GM23248 (cell line): ENCODE measurements at regions not wholly inside any gene's neighbourhood (a gene's known extent, or its start where the extent isn't known, plus 50 kb on each side); places are given as distances from the start of the nearest gene placed in this dataset.

Experiments used
- DNase-seq: peaks from one replicate; pipeline ENCODE4 v3.0.0-alpha.2; 2015
- H2AFZ ChIP-seq: fragments of 200-600 bp; sonication (generic); 2 replicates; pipeline ENCODE4 v1.6.1; 2016; ENCODE audit warnings: antibody characterized with exemption
- H3F3A ChIP-seq: fragments of 200-600 bp; sonication (generic); 2 replicates; pipeline ENCODE4 v1.6.1; 2016; ENCODE audit warnings: mild to moderate bottlenecking, antibody characterized with exemption, mixed run types; ENCODE audit not compliant: insufficient read depth
- H3K27ac ChIP-seq: fragments of 200-600 bp; sonication (generic); 2 replicates; pipeline ENCODE4 v1.5.1; 2016; ENCODE audit warnings: mild to moderate bottlenecking
- H3K27me3 ChIP-seq: fragments of 200-600 bp; sonication (generic); replicated peaks from 2 replicates; pipeline ENCODE4 v1.6.1; 2016; ENCODE audit warnings: mild to moderate bottlenecking; ENCODE audit not compliant: insufficient read depth
- H3K36me3 ChIP-seq: fragments of 200-600 bp; sonication (generic); 2 replicates; pipeline ENCODE4 v1.6.1; 2016; ENCODE audit warnings: low read depth, mild to moderate bottlenecking
- H3K4me1 ChIP-seq: fragments of 200-600 bp; sonication (generic); 2 replicates; pipeline ENCODE4 v1.6.1; 2016; ENCODE audit warnings: mild to moderate bottlenecking; ENCODE audit not compliant: insufficient read depth
- H3K4me2 ChIP-seq: fragments of 200-600 bp; sonication (generic); one replicate; pipeline ENCODE4 v1.6.1; 2016; ENCODE audit warnings: mild to moderate bottlenecking; ENCODE audit not compliant: unreplicated experiment
- H3K4me3 ChIP-seq: fragments of 200-600 bp; sonication (generic); 2 replicates; pipeline ENCODE4 v1.5.1; 2016; ENCODE audit warnings: mild to moderate bottlenecking
- H3K79me2 ChIP-seq: fragments of 200-600 bp; sonication (generic); 2 replicates; pipeline ENCODE4 v1.6.1; 2016; ENCODE audit warnings: mild to moderate bottlenecking; ENCODE audit not compliant: insufficient read depth
- H3K9ac ChIP-seq: fragments of 200-600 bp; sonication (generic); 2 replicates; pipeline ENCODE4 v1.6.1; 2016; ENCODE audit warnings: mild to moderate bottlenecking
- H3K9me2 ChIP-seq: fragments of 200-600 bp; sonication (generic); 2 replicates; pipeline ENCODE4 v1.6.1; 2016; ENCODE audit warnings: mixed run types, mild to moderate bottlenecking, moderate library complexity; ENCODE audit not compliant: insufficient read depth
- H3K9me3 ChIP-seq: fragments of 200-600 bp; sonication (generic); one replicate; pipeline ENCODE4 v1.6.1; 2017; ENCODE audit warnings: low read depth
- H4K20me1 ChIP-seq: fragments of 200-600 bp; sonication (generic); 2 replicates; pipeline ENCODE4 v1.6.0; 2016; ENCODE audit not compliant: insufficient read depth
- EZH2 ChIP-seq: fragments of 200-600 bp; sonication (generic); IDR thresholded peaks from 2 replicates; pipeline ENCODE4 v1.6.1; 2018; ENCODE audit warnings: antibody characterized with exemption, mild to moderate bottlenecking; ENCODE audit not compliant: insufficient read depth, poor library complexity, severe bottlenecking
- EZH2phosphoT487 ChIP-seq: fragments of 200-600 bp; sonication (generic); IDR thresholded peaks from 2 replicates; pipeline ENCODE4 v1.6.1; 2018; ENCODE audit warnings: antibody characterized with exemption, moderate library complexity, mild to moderate bottlenecking, low read depth; ENCODE audit not compliant: insufficient read depth
- WGBS, 2 experiments: methylation state at CpG; one replicate each; pipeline ENCODE4 v1.1.6; 2015 to 2017; ENCODE audit warnings: low lambda C conversion rate in 2 of 2, low coverage in 1 of 2; ENCODE audit errors: missing lambda C conversion rate in 2 of 2; 5-methylcytosine and 5-hydroxymethylcytosine counted together
- in situ Hi-C: fragments of 300-500 bp; cut with MboI; formaldehyde crosslinking; loops from 2 replicates; pipeline ENCODE4 v1.15.0; 2020

GRCh38 chr4:180103794-180104193 lies 2139.4 kb upstream of the TENM3 start:
- no peak overlapping the region for H3K27ac ChIP-seq
- no peak overlapping the region for H3K9ac ChIP-seq
- DNase-seq = no peak
- no peaks in the 10 kb centered on the region for H4K20me1 ChIP-seq
- in situ Hi-C loops = no loop called here
- H3F3A ChIP-seq = no peaks in the 10 kb centered on the region
- no peaks in the 10 kb centered on the region for H3K4me1 ChIP-seq
- no peaks in the 10 kb centered on the region for H3K9me3 ChIP-seq
- TF ChIP-seq EZH2phosphoT487 (no peak), EZH2 (no peak)
- no peaks in the 10 kb centered on the region for H3K27me3 ChIP-seq
- H3K79me2 ChIP-seq = no peaks in the 10 kb centered on the region
- H3K4me3 ChIP-seq = no peak overlapping the region
- no peaks in the 10 kb centered on the region for H3K36me3 ChIP-seq
- no peak overlapping the region for H3K4me2 ChIP-seq
- WGBS, 2 experiments = 12 to 17% methylated on average over 3 of the region's 3 CpGs
- no peaks in the 10 kb centered on the region for H3K9me2 ChIP-seq
- H2AFZ ChIP-seq = no peak overlapping the region

DNA sequence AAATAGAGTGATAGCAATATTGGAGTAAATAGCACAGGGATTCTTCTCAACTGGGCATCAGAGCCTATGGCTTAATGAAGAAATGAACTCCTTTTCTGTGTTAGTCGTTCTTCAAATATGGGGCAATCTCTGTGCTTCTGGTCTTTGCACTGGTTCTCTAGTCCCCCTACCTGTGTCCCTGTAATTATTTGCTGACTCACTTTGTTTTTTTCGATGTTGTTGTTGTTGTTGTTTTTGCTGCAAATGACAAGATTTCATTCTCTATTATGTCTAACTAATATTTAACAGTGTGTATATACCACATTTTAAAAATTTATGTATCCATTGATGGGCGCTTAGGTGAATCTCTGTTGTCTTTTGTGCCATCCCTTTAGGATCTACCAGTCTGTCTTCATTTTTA lies 2137.8 kb upstream of the TENM3 start:
- H3K4me3 ChIP-seq = no peak overlapping the region
- no peaks in the 10 kb centered on the region for H4K20me1 ChIP-seq
- H3F3A ChIP-seq = no peaks in the 10 kb centered on the region
- no peak overlapping the region for H2AFZ ChIP-seq
- no peaks in the 10 kb centered on the region for H3K9me2 ChIP-seq
- H3K27ac ChIP-seq = no peak overlapping the region
- no peak overlapping the region for H3K9ac ChIP-seq
- no peaks in the 10 kb centered on the region for H3K79me2 ChIP-seq
- H3K9me3 ChIP-seq = no peaks in the 10 kb centered on the region
- no peaks in the 10 kb centered on the region for H3K36me3 ChIP-seq
- TF ChIP-seq EZH2phosphoT487 (no peak), EZH2 (no peak)
- H3K27me3 ChIP-seq = no peaks in the 10 kb centered on the region
- in situ Hi-C loops = no loop called here
- 12 to 13% methylated on average over 3 of the region's 3 CpGs for WGBS, 2 experiments
- H3K4me2 ChIP-seq = no peak overlapping the region
- DNase-seq = no peak
- H3K4me1 ChIP-seq = no peaks in the 10 kb centered on the region

DNA sequence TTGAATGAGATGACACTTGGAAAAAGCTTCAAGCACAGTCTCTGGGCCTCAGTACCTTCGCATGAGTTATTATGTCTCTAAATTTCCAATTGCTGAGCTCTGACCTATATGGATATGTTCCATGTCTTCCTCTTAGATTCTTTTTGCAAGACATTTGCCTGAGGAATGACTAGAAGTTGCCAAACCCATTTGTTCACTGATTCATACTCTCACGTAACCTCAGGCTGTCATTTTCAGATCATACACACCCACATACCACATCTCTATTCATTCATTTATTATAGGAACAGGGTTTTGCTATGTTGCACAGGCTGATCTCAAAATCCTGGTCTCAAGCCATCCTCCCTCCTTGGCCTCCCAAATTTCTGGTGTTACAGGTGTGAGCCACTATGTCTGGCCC lies 2137.1 kb upstream of the TENM3 start:
- Histone ChIP-seq H3K36me3 (no peaks in the 10 kb centered on the region), H3K27ac (no peak overlapping the region), H3K4me3 (no peak overlapping the region), H3K9ac (no peak overlapping the region), H3K4me2 (no peak overlapping the region), H3K9me2 (no peaks in the 10 kb centered on the region), H2AFZ (no peak overlapping the region), H3K79me2 (no peaks in the 10 kb centered on the region), H3F3A (no peaks in the 10 kb centered on the region), H3K27me3 (no peaks in the 10 kb centered on the region), H3K4me1 (no peaks in the 10 kb centered on the region), H3K9me3 (no peaks in the 10 kb centered on the region), H4K20me1 (no peaks in the 10 kb centered on the region)
- no peak for TF ChIP-seq EZH2
- no peak for TF ChIP-seq EZH2phosphoT487
- in situ Hi-C loops = no loop called here
- 13% methylated on average over 2 of the region's 2 CpGs for WGBS, 2 experiments
- no peak for DNase-seq

GRCh38 chr4:180106997-180107396 lies 2136.2 kb upstream of the TENM3 start:
- in situ Hi-C loops = no loop called here
- 15 to 33% methylated on average over 6 of the region's 6 CpGs for WGBS, 2 experiments
- no peaks in the 10 kb centered on the region for H3K9me2 ChIP-seq
- H3K4me2 ChIP-seq = no peak overlapping the region
- H4K20me1 ChIP-seq = no peaks in the 10 kb centered on the region
- no peaks in the 10 kb centered on the region for H3F3A ChIP-seq
- H3K36me3 ChIP-seq = no peaks in the 10 kb centered on the region
- no peak overlapping the region for H3K4me3 ChIP-seq
- H3K9me3 ChIP-seq = no peaks in the 10 kb centered on the region
- H3K9ac ChIP-seq = no peak overlapping the region
- H2AFZ ChIP-seq = no peak overlapping the region
- no peak for TF ChIP-seq EZH2
- no peak for TF ChIP-seq EZH2phosphoT487
- DNase-seq = no peak
- no peak overlapping the region for H3K27ac ChIP-seq
- no peaks in the 10 kb centered on the region for H3K4me1 ChIP-seq
- no peaks in the 10 kb centered on the region for H3K27me3 ChIP-seq
- no peaks in the 10 kb centered on the region for H3K79me2 ChIP-seq

DNA sequence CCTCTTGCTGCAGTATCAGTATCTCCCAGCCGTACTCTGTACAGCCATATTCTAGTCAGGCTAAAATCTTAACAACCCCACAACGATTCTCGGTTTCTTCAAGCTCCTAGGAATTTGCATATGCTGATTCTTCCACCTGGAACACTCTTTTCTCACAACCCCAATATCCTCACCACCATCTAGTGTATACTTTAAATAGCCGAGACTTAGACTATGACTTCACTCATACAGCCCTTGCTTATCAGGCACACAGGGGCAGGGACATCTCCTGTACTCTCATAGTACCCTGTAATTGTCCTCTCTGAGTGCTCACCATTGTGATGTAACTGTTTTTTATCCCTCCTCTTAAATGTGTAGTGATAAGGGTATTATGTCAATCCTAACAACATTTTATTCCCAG lies 2126.4 kb upstream of the TENM3 start:
- Histone ChIP-seq H3K27ac (no peak overlapping the region), H3K27me3 (no peaks in the 10 kb centered on the region), H4K20me1 (no peaks in the 10 kb centered on the region), H3K9ac (no peak overlapping the region), H3K9me2 (no peaks in the 10 kb centered on the region), H3K36me3 (no peaks in the 10 kb centered on the region), H3F3A (no peaks in the 10 kb centered on the region), H3K4me3 (no peak overlapping the region), H3K4me2 (no peak overlapping the region), H3K4me1 (no peaks in the 10 kb centered on the region), H3K79me2 (no peaks in the 10 kb centered on the region), H3K9me3 (no peaks in the 10 kb centered on the region), H2AFZ (no peak overlapping the region)
- TF ChIP-seq EZH2phosphoT487 (no peak), EZH2 (no peak)
- 16 to 31% methylated on average over 4 of the region's 4 CpGs for WGBS, 2 experiments
- DNase-seq = no peak
- in situ Hi-C loops = no loop called here
